HG03045 (cell line): ENCODE measurements at regions not wholly inside any gene's neighbourhood (a gene's known extent, or its start where the extent isn't known, plus 50 kb on each side); places are given as distances from the start of the nearest gene placed in this dataset.
"Not testable (repeated sequence)": the region's sequence is repeated elsewhere in the genome, so short reads cannot be mapped to it uniquely, and the experiment has no call there.

Experiments
- ATAC-seq: cut with Tn5 transposase; IDR thresholded peaks from one replicate; pipeline ENCODE4 v1.9.1; 2021; ENCODE audit warnings: mild to moderate bottlenecking, moderate library complexity; ENCODE audit not compliant: unreplicated experiment

DNA sequence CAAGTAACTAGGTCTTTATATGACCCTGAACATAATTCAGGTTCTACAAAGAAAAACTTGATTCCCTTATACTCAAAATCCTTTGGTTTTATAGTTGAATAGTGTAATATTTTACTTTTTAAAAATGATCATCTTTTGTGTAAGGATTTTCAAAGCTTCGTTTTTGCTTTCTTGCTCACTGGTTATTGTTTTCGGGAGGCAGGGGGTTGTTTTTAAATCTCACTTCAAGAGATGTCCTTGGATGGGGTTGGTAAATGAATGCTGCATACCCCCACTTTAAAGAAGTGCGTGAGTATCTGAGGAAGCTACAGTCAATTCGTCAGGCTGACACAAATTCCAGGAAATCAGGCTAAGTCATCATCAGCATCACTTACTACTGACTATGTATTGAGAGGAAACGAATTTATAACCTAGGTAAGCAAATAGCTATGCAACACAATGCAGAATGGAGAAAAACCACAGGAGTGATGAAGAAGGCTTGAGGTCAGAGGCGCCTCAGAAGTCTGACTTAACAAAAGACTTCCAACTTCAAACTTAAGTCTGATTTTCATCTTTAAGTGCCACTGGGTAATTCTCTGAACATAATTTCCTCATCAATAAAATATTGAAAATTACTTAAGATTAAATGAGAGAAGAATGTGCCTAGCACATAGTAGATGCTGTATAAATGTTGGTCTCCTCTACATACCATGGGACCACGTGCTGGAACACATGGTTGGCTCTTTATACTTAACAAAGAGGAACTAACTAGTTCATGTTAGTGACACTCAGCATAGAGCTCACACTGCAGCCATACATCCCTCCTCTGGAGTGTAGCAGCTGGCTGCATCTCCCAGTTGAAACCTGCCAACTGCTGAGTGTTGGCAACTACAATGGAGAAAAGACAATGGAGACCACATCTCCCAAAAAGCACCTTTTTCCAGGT, 106.0 kb upstream of the KIF2A start:
- ATAC-seq: no peak

DNA sequence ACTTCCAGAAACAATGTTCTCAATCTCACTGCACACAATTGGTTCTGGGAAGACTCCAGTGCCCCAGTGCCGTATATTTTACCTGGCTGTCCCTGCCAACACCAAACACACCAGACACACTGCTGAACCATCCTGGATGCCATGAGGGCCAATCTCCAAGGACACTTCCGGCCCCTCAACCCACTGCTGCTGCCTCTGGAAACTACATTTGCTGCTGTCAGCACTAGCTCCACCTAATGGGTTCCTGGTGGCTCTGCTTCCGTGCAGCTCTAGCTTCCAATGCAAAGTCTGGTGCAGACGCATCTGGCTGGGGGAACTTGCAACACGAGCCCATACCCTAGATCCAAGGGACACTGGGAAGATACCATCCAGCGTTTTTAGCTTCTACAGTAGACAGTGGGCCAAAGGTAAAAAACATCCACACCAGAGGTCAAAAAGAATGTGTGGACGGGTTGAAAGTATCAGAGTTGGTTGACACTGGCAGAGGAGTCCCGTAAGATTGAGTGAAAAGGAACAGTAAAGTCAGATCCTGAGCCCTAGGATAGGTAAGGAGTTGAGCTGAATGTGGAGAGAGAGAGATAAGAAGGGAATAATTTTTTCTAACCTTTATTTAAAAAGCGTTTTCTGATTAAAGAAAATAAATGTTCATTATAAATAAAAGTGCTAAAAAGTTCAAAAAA, 99.7 kb upstream of the KIF2A start:
- no peak for ATAC-seq

DNA sequence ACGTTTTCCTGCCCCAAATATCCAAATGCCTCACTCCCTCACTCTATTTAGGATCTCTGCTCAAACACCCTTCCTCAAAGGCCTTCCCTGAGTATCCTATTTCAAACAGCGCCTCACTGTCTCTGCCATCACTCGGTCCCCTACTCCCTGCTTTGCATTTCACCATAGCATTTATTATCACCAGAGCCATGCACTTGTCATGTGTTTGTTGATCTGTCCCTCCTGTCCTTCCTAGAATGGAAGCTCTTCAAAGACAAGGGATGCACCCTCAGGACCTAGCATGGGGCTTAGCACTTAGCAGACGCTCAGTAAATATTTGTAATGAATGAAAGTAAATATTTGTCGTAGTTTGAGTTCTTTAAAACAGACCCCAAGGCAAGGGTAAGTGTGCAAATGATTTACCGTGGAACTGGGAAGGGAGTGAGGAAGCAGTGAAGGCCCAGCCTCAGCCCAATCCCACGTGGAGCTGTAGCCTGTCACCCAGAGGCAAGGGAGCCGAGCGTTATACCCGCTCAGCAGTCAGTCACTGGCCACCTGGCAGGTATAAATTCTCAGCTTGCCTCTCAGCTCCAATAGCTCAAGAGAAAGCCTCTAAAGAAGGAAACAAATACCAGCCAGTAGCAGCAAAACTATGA, 97.7 kb upstream of the KIF2A start:
- ATAC-seq: no peak

GRCh38 chr5:62211405-62211804, 94.6 kb upstream of the KIF2A start:
- no peak for ATAC-seq

- ATAC-seq: no peak
These were observed 93.4 kb upstream of the KIF2A start for GRCh38 chr5:62212648-62213047.

DNA sequence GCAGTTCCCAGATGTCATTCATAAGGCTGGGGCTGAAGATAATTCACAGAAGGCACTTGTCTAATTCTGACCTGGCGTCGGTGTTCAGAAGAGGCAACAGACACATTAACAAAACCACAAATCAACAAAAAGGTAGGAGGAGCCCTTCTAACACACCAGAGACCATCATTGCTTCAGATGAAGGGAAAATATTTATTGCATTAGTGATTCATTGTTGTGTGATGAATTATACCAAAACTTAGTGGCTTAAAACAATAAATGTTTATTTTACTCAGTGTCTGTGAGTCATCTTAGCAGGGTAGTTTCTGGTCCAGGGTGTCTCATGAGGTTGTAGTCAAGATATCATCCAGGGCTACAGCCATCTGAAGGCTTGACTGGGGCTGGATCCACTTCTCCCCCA, 91.3 kb upstream of the KIF2A start:
- ATAC-seq: no peak

DNA sequence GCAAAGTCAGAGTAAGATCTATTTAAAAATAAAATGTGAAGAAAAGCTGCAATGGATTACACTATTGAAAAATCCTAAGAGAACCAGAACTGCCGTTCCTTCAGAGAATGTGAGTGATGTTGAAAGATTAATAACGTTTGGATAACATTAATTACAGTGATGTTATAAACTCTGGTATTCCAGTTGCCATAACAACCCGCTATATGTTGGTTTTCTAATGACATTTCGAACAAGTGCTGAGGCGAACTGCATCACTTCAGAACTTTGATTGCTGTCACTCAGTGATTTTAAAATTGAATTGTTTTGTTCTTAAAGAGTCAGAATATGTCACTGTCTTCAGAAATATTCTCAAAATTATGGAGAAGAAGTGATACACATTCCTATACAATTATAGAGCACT, 89.4 kb upstream of the KIF2A start:
- not testable (repeated sequence) for ATAC-seq

DNA sequence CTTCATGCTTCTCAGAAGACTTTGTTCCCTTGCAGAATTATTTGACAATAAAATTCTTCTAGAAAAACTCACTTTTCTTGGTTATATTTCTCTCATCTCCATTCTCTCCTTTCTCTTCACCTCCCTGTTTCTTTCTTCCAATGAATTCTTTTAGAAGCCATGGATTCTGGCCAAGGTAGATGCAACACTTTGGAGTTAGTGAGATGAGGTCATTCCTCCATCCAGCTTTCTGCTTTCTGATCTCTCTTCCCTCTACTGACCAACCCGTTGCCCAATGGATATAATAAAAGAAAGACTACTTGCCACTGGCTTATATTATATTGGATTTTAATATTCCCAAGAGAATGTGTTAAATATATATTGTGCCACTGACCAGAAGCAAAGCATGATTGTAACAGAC, 88.9 kb upstream of the KIF2A start:
- ATAC-seq: not testable (repeated sequence)

DNA sequence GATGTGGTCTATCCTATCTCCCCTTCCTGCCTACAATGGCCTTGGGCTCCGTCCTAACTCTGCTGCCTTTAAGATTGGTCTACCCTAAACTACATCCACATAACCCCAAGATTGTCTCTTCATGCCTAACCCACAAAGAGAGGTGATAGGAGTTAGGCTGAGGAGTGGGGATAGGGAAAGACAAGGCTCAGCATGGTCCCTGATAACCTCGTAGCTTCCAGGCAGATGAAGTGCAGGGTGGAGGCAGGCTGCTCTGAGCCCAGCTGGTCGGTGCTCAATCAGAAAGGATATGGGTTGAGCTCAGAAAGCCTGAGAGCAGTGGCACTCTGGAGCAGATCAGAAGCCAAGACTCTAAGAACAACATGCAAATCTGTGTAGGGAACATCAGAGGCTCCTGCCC, 87.1 kb upstream of the KIF2A start:
- not testable (repeated sequence) for ATAC-seq

DNA sequence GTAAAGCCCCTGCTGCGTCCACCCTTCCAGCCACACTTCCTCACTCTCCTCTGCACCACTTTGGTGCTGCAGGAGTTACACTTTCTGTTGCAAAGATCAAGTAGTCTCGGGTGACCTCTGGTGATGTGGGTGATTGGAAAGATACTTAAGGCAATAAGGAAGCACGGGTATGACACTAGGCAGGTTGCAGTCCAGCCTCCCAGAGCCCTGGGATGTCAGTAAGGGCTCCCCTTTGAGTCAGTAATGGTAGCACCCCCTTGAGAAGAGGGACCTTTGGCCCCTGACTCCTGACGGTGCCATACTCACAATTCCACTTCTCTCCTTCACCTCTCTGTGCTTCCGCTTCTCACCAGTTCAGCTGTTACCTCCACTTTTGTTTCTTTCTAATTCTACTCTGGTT, 84.1 kb upstream of the KIF2A start:
- ATAC-seq: not testable (repeated sequence)

DNA sequence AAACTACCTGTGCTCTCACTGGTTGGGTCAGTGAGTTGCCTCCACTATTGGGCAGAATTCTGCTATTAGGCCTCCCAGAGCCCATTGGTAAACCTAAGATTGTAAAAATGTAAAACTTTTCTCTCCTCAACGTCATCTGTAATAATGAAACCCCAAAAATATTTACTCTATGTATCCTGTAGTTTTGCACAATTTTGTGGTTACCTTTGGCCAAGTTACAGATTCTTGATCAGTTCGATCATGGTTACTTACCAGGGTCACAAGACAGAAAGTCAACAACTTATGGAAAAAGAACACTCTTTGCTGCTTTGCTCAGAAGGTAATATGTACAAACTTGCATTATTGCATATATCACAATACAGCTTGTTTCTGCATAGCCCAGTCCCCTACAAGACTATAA, 83.7 kb upstream of the KIF2A start:
- not testable (repeated sequence) for ATAC-seq

GRCh38 chr5:62223312-62223670, 82.7 kb upstream of the KIF2A start:
- peak; percentile 93 for ATAC-seq

DNA sequence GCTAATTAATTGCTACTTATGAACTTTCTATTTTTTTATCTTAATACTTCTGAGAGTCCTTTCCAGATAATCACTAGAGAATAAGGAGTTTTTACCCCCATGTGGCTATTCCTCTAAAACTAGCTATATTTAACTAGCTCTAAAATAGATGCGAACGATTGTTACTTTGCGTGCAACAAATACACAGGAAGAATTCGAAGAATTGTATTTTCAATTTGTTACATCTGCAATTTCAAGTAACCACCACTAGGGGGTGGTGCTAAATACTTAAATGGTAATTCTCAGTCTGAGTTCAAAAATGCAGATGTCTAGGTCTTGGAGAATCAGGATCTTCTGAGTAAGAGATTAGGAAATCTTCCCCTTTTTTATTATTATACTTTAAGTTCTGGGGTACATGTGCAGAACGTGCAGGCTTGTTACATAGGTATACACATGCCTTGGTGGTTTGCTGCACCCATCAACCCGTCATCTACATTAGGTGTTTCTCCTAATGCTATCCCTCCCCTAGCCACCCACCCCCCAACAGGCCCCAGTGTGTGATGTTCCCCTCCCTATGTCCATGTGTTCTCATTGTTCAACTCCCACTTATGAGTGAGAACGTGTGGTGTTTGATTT, 80.9 kb upstream of the KIF2A start:
- not testable (repeated sequence) for ATAC-seq

DNA sequence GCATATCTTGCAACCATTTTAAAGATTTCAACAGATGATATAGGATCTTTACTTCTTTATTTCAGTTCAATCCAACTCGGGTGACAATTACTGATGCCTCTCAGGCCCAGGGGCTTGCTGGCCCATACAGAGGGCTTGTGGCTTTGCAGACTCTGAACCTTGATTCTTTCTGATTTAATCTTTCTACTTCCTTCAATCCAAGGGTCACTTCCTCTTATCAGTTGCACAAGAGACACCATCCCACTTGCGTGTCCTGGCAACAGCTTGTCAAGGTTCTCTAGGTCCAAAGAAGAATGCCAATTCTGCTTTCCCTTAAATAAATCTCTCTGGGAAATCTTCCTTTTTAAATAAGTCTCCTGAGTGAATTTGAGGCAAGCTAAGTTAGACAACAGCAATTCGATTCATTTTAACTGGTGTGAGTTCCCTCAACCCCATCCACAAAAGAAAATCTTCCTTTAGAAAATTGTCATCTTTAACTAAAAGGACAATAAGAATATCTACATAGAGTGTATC, 75.1 kb upstream of the KIF2A start:
- ATAC-seq: not testable (repeated sequence)

DNA sequence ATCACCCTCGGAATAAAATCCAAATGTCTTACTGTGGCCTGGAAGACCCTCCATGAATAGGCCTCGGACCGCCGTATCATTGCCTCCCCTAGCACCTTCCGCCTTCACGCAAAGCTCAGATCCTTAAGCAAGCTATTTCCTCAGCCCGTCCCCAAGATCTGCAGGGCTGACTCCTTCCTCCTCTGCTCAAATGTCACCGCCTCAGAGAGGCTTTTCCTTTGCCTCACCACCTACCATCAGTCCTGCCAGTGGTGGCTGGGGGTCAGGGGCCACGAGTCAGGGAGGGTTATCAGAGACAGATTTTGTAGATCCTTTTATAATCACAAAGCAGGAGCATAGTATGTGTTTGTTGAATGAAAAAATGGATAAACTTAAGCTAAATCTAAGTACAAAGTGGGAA, 74.4 kb upstream of the KIF2A start:
- ATAC-seq: no peak

DNA sequence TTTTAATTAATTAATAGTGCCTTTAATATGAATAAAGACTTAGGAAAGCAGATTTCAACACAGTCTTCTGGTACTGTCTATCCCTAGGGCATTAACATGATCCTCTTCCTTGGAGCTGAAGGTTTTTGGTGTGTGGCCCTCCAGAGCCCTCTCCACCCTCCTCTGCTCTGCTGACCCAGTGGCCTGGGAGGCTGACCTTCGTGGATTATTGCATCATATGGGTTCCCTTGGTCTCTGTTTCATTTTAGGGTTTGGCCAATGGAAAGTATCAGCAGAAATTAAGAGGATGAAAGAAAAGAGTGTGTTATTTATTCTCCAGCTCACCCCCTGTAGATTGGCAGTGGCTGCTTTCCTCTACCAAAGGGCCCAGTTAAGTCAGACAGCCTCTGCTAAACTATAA, 73.8 kb upstream of the KIF2A start:
- ATAC-seq: not testable (repeated sequence)

DNA sequence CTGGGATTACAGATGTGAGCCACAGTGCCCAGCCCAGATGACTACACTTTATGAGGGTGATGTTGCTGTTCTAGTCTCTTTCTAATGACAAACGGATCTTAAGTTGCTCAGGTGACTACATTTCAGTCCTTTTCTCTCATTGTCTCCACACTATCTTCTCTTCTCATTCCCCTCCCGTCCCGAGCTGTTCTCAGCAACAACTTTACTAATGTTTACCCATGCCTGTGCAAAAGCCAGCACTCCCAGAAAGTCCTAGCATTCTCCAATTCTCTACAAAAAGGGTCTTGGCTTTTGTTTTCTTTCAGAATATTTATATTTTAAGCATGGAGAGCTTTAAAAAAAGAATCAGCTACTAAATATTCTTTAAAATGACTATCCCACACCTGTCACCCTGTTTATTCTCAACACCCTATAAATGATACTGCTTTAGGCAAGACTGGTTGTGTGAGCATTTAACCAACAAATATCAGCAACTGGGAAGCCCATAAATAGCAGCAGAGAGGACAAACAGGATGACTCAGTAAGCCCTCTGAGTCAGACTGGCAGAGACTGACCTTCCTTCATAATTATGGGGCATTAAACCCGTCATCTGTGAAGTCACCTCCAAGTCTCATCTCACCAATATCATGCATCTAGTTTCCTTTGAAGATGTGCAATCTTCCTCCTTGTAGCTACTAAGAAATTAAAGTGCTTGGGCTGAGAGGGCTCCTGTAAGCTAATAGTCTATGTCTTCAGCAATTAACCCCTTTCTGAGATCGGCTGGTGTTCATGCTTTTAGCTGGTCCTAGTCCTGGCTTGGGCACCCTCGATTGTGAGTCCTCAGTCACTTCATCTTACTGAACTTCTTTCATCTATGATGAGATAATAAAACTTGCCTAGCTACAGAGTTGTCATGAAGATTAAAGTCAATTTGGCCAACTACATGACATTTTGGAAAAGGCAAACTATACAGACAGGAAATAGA, 72.6 kb upstream of the KIF2A start:
- peak; percentile 54 for ATAC-seq

- ATAC-seq: peak; percentile 69
These were observed 69.4 kb upstream of the KIF2A start for GRCh38 chr5:62236593-62236992.

DNA sequence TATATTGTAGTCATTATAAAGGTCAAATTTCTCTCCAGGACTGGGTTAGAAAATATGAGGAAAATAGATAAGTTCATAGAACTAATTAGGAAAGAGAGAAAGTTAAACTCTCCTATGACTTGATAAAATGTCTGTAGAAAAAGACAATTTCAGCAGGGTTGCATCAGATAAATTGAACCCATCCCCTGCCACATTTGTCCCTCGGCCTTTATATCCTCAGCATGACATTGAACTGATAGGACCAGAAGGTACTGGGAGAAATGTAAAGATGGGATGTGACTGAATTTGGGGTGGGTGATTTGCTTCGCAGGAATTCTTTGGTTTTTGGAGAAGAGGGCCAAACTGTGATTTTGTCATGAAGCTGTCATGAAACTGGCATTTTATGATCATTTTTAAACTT, 68.1 kb upstream of the KIF2A start:
- not testable (repeated sequence) for ATAC-seq

DNA sequence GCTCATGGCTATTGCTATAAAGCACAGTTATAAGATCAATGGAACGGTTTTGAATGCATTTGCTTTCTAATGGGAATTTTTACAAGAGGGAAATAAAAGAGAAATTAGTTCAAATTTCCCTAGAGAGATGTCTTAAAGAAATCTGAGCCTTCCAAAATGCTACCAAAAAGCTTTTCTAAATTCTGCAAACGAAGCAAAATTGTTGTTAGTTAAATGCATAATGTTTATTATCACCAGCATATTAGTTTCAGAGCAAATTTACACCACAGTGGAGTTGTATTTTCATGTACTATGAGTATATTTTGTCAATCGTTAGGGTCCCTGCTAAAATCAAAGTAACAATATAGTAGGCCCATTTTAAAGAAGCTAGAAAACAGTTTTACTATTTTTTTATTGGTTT, 67.4 kb upstream of the KIF2A start:
- not testable (repeated sequence) for ATAC-seq
